Neural crest cell (in vitro differentiated cells): ENCODE measurements at regions not wholly inside any gene's neighbourhood (a gene's known extent, or its start where the extent isn't known, plus 50 kb on each side); places are given as distances from the start of the nearest gene placed in this dataset.

Experiments used
- DNase-seq: peaks from one replicate; pipeline ENCODE4 v3.0.0; 2021; ENCODE audit warnings: low read depth, mixed read lengths, low spot score
- H3K27ac Mint-ChIP-seq: one replicate; pipeline ENCODE4 v1.8.0; 2021; ENCODE audit warnings: mild to moderate bottlenecking, mixed read lengths; ENCODE audit not compliant: unreplicated experiment
- H3K27me3 Mint-ChIP-seq: 2 replicates; pipeline ENCODE4 v1.8.0; 2021; ENCODE audit warnings: low read depth, mild to moderate bottlenecking, mixed read lengths
- H3K36me3 Mint-ChIP-seq: 2 replicates; pipeline ENCODE4 v1.8.0; 2021; ENCODE audit warnings: low read depth, mild to moderate bottlenecking, mixed read lengths
- H3K4me1 Mint-ChIP-seq: 2 replicates; pipeline ENCODE4 v1.8.0; 2021; ENCODE audit warnings: mixed read lengths
- H3K4me3 Mint-ChIP-seq: one replicate; pipeline ENCODE4 v1.8.0; 2021; ENCODE audit warnings: mild to moderate bottlenecking, mixed read lengths
- H3K9me3 Mint-ChIP-seq: 2 replicates; pipeline ENCODE4 v1.8.0; 2021; ENCODE audit warnings: mixed read lengths
- TF ChIP-seq, protein P1 (sequence below): fragments of 200-600 bp; sonication (generic); conservative IDR thresholded peaks from 2 replicates; pipeline ENCODE4 v1.5.0; 2021; ENCODE audit warnings: antibody characterized with exemption, mild to moderate bottlenecking

DNA sequence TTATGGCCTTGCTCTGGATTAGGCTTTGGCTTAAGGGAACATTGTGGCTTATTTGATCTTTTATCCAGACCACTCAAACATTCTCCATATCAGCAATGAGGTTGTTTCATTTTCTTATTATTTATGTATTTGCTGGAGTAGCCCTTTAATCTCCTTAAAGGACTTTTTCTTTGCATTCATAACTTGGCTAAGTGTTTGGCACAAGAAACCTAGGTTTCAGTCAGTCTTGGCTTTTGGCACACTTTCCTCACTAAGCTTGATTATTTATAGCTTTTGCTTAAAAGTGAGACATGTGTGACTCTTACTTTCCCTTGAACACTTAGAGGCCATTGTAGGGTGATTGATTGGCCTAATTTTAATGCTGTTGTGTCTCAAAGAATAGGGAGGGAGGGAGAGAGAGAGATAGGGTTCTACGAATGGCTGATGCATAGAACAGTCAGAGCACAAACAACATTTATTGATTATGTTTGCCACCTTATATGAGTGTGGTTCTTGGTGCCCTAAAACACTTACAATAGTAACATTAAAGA is 2265.3 kb upstream of the C9orf72 start:
- Mint-ChIP-seq H3K27ac (no peak overlapping the region), H3K27me3 (no peaks in the 10 kb centered on the region), H3K4me3 (no peak overlapping the region), H3K9me3 (no peaks in the 10 kb centered on the region), H3K36me3 (no peaks in the 10 kb centered on the region), H3K4me1 (no peaks in the 10 kb centered on the region)
- DNase-seq, result no peak
- TF ChIP-seq, protein P1, sequence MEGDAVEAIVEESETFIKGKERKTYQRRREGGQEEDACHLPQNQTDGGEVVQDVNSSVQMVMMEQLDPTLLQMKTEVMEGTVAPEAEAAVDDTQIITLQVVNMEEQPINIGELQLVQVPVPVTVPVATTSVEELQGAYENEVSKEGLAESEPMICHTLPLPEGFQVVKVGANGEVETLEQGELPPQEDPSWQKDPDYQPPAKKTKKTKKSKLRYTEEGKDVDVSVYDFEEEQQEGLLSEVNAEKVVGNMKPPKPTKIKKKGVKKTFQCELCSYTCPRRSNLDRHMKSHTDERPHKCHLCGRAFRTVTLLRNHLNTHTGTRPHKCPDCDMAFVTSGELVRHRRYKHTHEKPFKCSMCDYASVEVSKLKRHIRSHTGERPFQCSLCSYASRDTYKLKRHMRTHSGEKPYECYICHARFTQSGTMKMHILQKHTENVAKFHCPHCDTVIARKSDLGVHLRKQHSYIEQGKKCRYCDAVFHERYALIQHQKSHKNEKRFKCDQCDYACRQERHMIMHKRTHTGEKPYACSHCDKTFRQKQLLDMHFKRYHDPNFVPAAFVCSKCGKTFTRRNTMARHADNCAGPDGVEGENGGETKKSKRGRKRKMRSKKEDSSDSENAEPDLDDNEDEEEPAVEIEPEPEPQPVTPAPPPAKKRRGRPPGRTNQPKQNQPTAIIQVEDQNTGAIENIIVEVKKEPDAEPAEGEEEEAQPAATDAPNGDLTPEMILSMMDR, result no peak

DNA sequence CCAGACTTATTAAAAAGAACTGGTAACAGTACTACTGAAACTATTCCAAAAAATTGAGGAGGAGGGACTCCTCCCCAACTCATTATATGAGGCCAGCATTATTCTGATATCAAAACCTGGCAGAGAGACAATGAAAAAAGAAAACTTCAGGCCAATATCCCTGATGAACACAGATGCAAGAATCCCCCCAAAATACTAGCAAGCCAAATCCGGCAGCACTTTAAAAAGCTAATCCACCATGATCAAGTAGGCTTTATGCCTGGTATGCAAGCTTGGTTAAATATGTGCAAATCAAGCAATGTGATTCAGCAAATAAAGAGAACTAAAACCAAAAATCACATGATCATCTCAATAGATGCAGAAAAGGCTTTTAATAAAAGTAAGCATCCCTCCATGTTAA is 2271.0 kb upstream of the C9orf72 start:
- Mint-ChIP-seq H3K4me1 (no peaks in the 10 kb centered on the region), H3K36me3 (no peaks in the 10 kb centered on the region), H3K27ac (no peak overlapping the region), H3K27me3 (no peaks in the 10 kb centered on the region), H3K9me3 (peaks cover 3% of the 10 kb centered on the region), H3K4me3 (no peak overlapping the region)
- no peak for DNase-seq
- TF ChIP-seq, protein P1, result no peak

DNA sequence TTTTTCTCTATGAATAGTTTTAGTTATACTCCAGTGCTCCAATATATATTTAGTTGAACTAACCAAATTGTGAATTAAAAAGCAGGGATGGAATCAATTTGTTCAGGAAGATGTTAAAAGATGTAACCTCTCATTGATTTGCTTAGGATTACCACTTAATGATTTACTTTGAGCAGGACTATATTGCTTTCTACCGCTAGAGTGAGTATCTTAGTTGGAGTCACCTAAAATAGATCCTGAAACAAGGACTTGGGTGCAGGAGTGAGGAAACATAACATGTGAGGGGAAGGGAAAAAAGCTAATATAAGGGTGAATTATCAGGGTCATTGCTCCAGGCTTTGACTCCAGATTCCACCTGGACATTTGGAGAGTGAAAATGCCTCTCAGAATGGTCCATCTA is 2277.4 kb upstream of the C9orf72 start:
- TF ChIP-seq, protein P1, result no peak

DNA sequence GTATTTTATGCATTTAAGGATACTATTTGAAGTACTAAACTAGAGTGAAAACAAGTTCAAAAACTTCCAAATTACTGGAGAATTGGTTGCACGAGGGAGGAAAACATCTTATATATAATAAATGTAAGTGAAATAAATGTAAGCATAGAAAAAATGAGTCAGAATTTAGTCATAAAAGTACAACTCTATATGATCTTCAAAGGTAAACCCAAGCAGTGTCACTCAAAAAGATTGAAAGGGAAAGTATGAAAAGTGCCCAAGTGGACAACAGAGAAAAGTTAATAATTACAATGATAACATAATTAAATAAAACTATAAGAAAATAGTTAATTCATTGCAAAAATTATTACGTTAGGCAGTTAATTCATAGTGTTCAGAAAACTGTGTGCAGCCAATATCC is 2288.5 kb upstream of the C9orf72 start:
- Mint-ChIP-seq H3K4me3 (no peak overlapping the region), H3K9me3 (no peaks in the 10 kb centered on the region), H3K27ac (no peak overlapping the region), H3K4me1 (no peaks in the 10 kb centered on the region), H3K36me3 (no peaks in the 10 kb centered on the region), H3K27me3 (no peaks in the 10 kb centered on the region)
- DNase-seq, result no peak
- TF ChIP-seq, protein P1, result no peak

More for the DNA sequence above, 2277.4 kb upstream of the C9orf72 start:
- DNase-seq, result no peak
- no peak overlapping the region for H3K27ac Mint-ChIP-seq
- H3K36me3 Mint-ChIP-seq, result no peaks in the 10 kb centered on the region
- H3K4me1 Mint-ChIP-seq, result no peaks in the 10 kb centered on the region
- H3K9me3 Mint-ChIP-seq, result peaks cover 3% of the 10 kb centered on the region
- no peak overlapping the region for H3K4me3 Mint-ChIP-seq
- no peaks in the 10 kb centered on the region for H3K27me3 Mint-ChIP-seq

DNA sequence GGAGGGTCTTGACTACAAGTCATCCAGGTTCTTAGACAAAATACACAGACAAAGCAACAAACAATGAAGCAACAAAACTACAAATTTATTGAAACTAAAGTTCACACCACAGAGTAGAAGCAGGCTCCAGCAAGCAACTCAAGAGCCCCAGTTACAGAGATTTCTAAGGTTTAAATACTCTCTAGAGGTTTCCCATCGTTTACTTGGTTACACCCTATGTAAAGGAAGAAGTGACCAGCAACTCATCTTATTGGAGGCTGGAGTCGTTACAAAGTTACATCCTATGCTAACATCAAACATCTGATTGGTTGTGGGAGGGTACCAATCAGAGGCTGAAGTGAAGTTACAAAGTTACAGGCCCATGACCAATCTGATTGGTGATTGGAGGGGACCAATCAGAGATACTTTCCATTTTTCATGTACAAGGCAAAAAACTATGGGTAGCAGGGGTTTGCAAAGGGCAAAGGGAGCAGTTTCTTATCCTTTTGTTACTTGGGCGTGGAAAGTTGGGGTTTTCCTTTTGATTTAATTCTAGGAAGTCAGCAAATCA is 2292.6 kb upstream of the C9orf72 start:
- TF ChIP-seq, protein P1, result no peak
- no peak overlapping the region for H3K27ac Mint-ChIP-seq
- H3K9me3 Mint-ChIP-seq, result peaks cover 9% of the 10 kb centered on the region
- no peak overlapping the region for H3K4me3 Mint-ChIP-seq
- H3K36me3 Mint-ChIP-seq, result no peaks in the 10 kb centered on the region
- H3K4me1 Mint-ChIP-seq, result no peaks in the 10 kb centered on the region
- no peaks in the 10 kb centered on the region for H3K27me3 Mint-ChIP-seq
- DNase-seq, result no peak
